ENCODE measurements at regions not wholly inside any gene's neighbourhood (a gene's known extent, or its start where the extent isn't known, plus 50 kb on each side); places are given as distances from the start of the nearest gene placed in this dataset.

GRCh38 chr11:19555266-19555665 lies 157.4 kb upstream of the NAV2 start:
- H3K27me3 ChIP-seq (ENCODE audit: insufficient read depth, low read length) = no peaks in the 10 kb centered on the region; the same call in 1 of the 2 replicates
- H3K9me3 ChIP-seq (ENCODE audit: insufficient read depth, low read depth, low read length) = no peaks in the 10 kb centered on the region
- no peaks in the 10 kb centered on the region for H3K36me3 ChIP-seq (ENCODE audit: insufficient read depth, low read depth, low read length)
- H3K27ac ChIP-seq (ENCODE audit: low read length) = no peak overlapping the region
- H3K4me1 ChIP-seq (ENCODE audit: insufficient read depth, low read length) = peaks cover 3% of the 10 kb centered on the region; the same call in 1 of the 2 replicates
- H3K9ac ChIP-seq (ENCODE audit: low read depth, low read length) = no peak overlapping the region
- H3K4me3 ChIP-seq (ENCODE audit: low read length) = no peak overlapping the region

DNA sequence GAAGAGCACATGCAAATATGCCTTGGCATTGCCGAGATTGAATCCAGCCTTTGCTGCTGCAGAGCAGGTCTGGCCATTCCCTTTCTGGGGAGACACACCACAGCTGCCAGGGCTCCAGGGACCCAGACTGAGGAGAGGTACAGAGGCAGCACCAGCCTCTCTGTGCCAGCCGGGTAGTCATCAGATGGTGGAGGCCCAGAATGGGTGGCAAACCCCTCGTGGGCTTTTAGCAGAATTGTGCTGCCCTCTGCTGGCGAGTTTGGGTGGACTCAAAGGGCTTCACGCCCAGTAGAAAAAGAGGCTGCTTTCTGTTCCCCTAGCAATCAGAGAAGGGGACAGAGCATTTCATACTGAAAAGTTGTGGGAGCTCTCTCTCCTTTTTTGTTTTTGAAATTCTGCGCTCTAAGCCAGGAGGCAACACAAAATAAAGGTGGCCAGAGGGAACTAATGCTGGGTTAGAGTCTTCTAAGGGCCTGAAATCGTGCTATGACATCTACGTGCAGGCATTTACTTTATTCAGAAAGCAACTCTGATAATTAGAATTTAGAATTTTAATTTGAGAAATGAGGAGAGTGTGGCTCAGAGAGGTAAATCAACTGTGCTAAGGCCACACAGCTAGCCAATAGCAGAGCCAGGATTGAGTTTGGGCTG lies 158.8 kb upstream of the NAV2 start:
- no peak overlapping the region for H3K9ac ChIP-seq (ENCODE audit: low read depth, low read length)
- H3K9me3 ChIP-seq (ENCODE audit: insufficient read depth, low read depth, low read length) = no peaks in the 10 kb centered on the region
- no peaks in the 10 kb centered on the region; the same call in 1 of the 2 replicates for H3K27me3 ChIP-seq (ENCODE audit: insufficient read depth, low read length)
- peaks cover 3% of the 10 kb centered on the region; the same call in 1 of the 2 replicates for H3K4me1 ChIP-seq (ENCODE audit: insufficient read depth, low read length)
- H3K27ac ChIP-seq (ENCODE audit: low read length) = no peak overlapping the region
- H3K4me3 ChIP-seq (ENCODE audit: low read length) = no peak overlapping the region
- no peaks in the 10 kb centered on the region for H3K36me3 ChIP-seq (ENCODE audit: insufficient read depth, low read depth, low read length)

GRCh38 chr11:19552656-19553260 lies 159.9 kb upstream of the NAV2 start:
- H3K27ac ChIP-seq (ENCODE audit: low read length) = no peak overlapping the region
- no peak overlapping the region for H3K9ac ChIP-seq (ENCODE audit: low read depth, low read length)
- no peak overlapping the region for H3K4me3 ChIP-seq (ENCODE audit: low read length)
- no peaks in the 10 kb centered on the region for H3K9me3 ChIP-seq (ENCODE audit: insufficient read depth, low read depth, low read length)
- no peaks in the 10 kb centered on the region for H3K27me3 ChIP-seq (ENCODE audit: insufficient read depth, low read length)
- no peaks in the 10 kb centered on the region for H3K36me3 ChIP-seq (ENCODE audit: insufficient read depth, low read depth, low read length)
- H3K4me1 ChIP-seq (ENCODE audit: insufficient read depth, low read length) = peaks cover 3% of the 10 kb centered on the region; the same call in 1 of the 2 replicates

GRCh38 chr11:19552161-19552560 lies 160.5 kb upstream of the NAV2 start:
- H3K27ac ChIP-seq (ENCODE audit: low read length) = no peak overlapping the region
- no peaks in the 10 kb centered on the region for H3K36me3 ChIP-seq (ENCODE audit: insufficient read depth, low read depth, low read length)
- H3K4me3 ChIP-seq (ENCODE audit: low read length) = no peak overlapping the region
- H3K9ac ChIP-seq (ENCODE audit: low read depth, low read length) = no peak overlapping the region
- H3K4me1 ChIP-seq (ENCODE audit: insufficient read depth, low read length) = peaks cover 3% of the 10 kb centered on the region; the same call in 1 of the 2 replicates
- no peaks in the 10 kb centered on the region for H3K27me3 ChIP-seq (ENCODE audit: insufficient read depth, low read length)
- H3K9me3 ChIP-seq (ENCODE audit: insufficient read depth, low read depth, low read length) = no peaks in the 10 kb centered on the region

DNA sequence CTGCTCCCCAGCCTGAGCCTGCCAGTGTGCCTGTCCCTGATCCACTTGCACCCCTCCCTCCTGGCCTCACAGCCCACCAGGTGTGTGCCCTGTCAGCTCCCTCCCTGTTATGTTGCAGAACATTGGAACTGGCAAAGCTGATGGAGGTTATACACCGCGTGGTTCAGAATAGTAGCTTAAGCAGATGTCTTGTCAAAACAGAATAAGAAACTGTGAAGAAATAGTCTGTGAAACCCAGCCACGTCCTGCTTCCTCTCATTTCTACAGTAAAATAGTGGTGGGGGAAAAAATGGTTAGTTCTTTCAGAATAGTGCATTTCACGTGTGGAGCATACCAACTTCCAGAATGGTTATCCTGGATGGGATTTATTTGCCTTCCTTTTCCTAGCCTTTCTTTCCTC lies 161.2 kb upstream of the NAV2 start:
- Histone ChIP-seq H3K9ac (ENCODE audit: low read depth, low read length) (no peak overlapping the region), H3K4me1 (ENCODE audit: insufficient read depth, low read length) (peaks cover 3% of the 10 kb centered on the region; the same call in 1 of the 2 replicates), H3K27me3 (ENCODE audit: insufficient read depth, low read length) (no peaks in the 10 kb centered on the region)

DNA sequence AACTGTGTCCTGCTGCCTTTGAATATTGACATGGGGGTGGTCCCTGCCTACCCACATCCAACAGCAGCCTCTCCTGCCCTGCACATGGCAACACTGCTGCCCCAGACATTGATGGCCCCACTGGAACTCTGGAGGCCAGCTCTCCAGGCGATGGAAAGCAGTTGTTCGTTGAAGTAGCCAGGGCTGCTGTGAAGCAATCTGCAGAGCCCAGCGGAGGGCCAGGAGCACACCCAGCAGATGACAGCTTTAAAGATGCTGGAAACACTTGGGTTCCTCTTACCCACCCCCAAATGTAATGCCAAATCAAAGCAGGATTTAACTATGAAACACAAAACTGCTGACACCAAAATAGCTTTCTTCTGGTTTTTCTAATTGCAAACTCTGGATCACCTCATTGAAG lies 165.6 kb upstream of the NAV2 start:
- Histone ChIP-seq H3K36me3 (ENCODE audit: insufficient read depth, low read depth, low read length) (no peaks in the 10 kb centered on the region), H3K4me1 (ENCODE audit: insufficient read depth, low read length) (no peaks in the 10 kb centered on the region), H3K4me3 (ENCODE audit: low read length) (no peak overlapping the region), H3K9me3 (ENCODE audit: insufficient read depth, low read depth, low read length) (no peaks in the 10 kb centered on the region), H3K27me3 (ENCODE audit: insufficient read depth, low read length) (no peaks in the 10 kb centered on the region), H3K9ac (ENCODE audit: low read depth, low read length) (no peak overlapping the region), H3K27ac (ENCODE audit: low read length) (no peak overlapping the region)

More for the DNA sequence above, 161.2 kb upstream of the NAV2 start:
- H3K36me3 ChIP-seq (ENCODE audit: insufficient read depth, low read depth, low read length) = no peaks in the 10 kb centered on the region
- no peaks in the 10 kb centered on the region for H3K9me3 ChIP-seq (ENCODE audit: insufficient read depth, low read depth, low read length)
- no peak overlapping the region for H3K4me3 ChIP-seq (ENCODE audit: low read length)
- H3K27ac ChIP-seq (ENCODE audit: low read length) = no peak overlapping the region

DNA sequence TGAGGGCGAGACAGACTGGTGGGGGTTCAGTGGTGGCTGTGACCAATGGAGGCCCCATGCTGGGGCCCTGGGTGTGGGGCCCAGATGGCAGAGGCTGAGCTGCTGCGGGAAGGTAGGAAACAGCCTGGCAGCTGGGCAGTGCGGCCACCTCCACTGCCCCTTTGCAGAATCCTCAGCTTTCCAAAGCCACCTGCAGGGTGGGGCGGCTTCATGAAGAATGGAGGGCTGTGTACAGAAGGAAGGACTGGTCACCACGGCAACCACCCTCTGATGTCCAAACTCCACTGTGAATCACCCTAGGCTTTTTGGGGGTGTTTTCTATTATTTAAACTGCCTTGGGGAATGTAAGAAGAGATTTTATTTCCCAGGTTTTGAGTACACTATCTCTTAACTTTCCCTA lies 166.3 kb upstream of the NAV2 start:
- no peak overlapping the region for H3K9ac ChIP-seq (ENCODE audit: low read depth, low read length)
- no peaks in the 10 kb centered on the region for H3K4me1 ChIP-seq (ENCODE audit: insufficient read depth, low read length)
- no peaks in the 10 kb centered on the region for H3K9me3 ChIP-seq (ENCODE audit: insufficient read depth, low read depth, low read length)
- no peak overlapping the region for H3K27ac ChIP-seq (ENCODE audit: low read length)
- H3K36me3 ChIP-seq (ENCODE audit: insufficient read depth, low read depth, low read length) = no peaks in the 10 kb centered on the region
- H3K4me3 ChIP-seq (ENCODE audit: low read length) = no peak overlapping the region
- H3K27me3 ChIP-seq (ENCODE audit: insufficient read depth, low read length) = no peaks in the 10 kb centered on the region

GRCh38 chr11:19541521-19542049 lies 171.1 kb upstream of the NAV2 start:
- H3K4me1 ChIP-seq (ENCODE audit: insufficient read depth, low read length) = no peaks in the 10 kb centered on the region
- H3K27ac ChIP-seq (ENCODE audit: low read length) = no peak overlapping the region
- H3K9me3 ChIP-seq (ENCODE audit: insufficient read depth, low read depth, low read length) = no peaks in the 10 kb centered on the region
- H3K4me3 ChIP-seq (ENCODE audit: low read length) = no peak overlapping the region
- H3K36me3 ChIP-seq (ENCODE audit: insufficient read depth, low read depth, low read length) = no peaks in the 10 kb centered on the region
- no peak overlapping the region for H3K9ac ChIP-seq (ENCODE audit: low read depth, low read length)
- H3K27me3 ChIP-seq (ENCODE audit: insufficient read depth, low read length) = no peaks in the 10 kb centered on the region

- Histone ChIP-seq H3K9me3 (ENCODE audit: insufficient read depth, low read depth, low read length) (no peaks in the 10 kb centered on the region), H3K27me3 (ENCODE audit: insufficient read depth, low read length) (no peaks in the 10 kb centered on the region), H3K4me1 (ENCODE audit: insufficient read depth, low read length) (no peaks in the 10 kb centered on the region), H3K4me3 (ENCODE audit: low read length) (no peak overlapping the region), H3K27ac (ENCODE audit: low read length) (no peak overlapping the region), H3K9ac (ENCODE audit: low read depth, low read length) (no peak overlapping the region), H3K36me3 (ENCODE audit: insufficient read depth, low read depth, low read length) (no peaks in the 10 kb centered on the region)
Measured at GRCh38 chr11:19539861-19540260, 172.8 kb upstream of the NAV2 start.

GRCh38 chr11:19537803-19538453 lies 174.7 kb upstream of the NAV2 start:
- no peaks in the 10 kb centered on the region for H3K9me3 ChIP-seq (ENCODE audit: insufficient read depth, low read depth, low read length)
- H3K4me3 ChIP-seq (ENCODE audit: low read length) = no peak overlapping the region
- no peaks in the 10 kb centered on the region for H3K27me3 ChIP-seq (ENCODE audit: insufficient read depth, low read length)
- no peak overlapping the region for H3K9ac ChIP-seq (ENCODE audit: low read depth, low read length)
- H3K27ac ChIP-seq (ENCODE audit: low read length) = no peak overlapping the region
- no peaks in the 10 kb centered on the region for H3K36me3 ChIP-seq (ENCODE audit: insufficient read depth, low read depth, low read length)
- H3K4me1 ChIP-seq (ENCODE audit: insufficient read depth, low read length) = no peaks in the 10 kb centered on the region

DNA sequence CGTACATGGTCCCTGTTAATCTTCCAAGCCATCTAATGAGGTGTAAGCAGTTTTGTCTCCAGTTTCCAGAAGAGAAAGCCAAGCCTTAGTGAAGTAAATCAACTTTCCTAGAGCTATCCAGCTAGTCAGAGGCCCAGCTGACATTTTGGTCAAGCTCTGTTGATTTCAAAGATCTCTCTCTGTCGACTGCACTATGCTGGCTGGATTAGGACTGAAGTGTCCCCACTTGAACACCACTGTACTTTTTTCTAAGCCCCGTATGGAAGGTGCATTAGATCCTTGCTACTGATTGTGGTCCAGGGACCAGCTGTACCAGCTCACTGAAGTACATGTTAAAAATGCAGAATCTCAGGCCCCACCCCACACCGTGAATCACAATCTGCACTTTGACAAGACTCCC lies 176.5 kb upstream of the NAV2 start:
- no peak overlapping the region for H3K27ac ChIP-seq (ENCODE audit: low read length)
- no peaks in the 10 kb centered on the region for H3K4me1 ChIP-seq (ENCODE audit: insufficient read depth, low read length)
- H3K9me3 ChIP-seq (ENCODE audit: insufficient read depth, low read depth, low read length) = no peaks in the 10 kb centered on the region
- no peak overlapping the region for H3K9ac ChIP-seq (ENCODE audit: low read depth, low read length)
- H3K27me3 ChIP-seq (ENCODE audit: insufficient read depth, low read length) = no peaks in the 10 kb centered on the region
- no peaks in the 10 kb centered on the region for H3K36me3 ChIP-seq (ENCODE audit: insufficient read depth, low read depth, low read length)
- H3K4me3 ChIP-seq (ENCODE audit: low read length) = no peak overlapping the region

DNA sequence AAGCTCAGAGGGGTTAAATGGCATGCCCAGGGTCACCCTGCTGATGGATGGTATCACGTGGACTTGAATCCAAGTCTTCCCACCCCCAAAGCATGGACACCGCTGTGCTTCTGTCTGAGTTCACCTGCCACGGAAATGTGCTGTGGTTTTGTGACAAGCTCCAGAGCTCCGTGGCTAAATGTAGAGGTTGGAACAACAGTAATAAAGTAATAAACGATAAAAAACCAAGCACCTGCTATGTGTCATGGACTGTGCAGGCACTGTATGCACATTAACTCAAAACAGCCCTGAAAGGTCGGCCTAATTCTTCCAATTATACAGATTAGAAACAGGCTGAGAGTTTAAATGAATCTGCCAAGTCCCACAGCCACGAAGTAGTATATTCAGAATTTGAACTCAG lies 182.1 kb upstream of the NAV2 start:
- Histone ChIP-seq H3K27me3 (ENCODE audit: insufficient read depth, low read length) (no peaks in the 10 kb centered on the region), H3K9ac (ENCODE audit: low read depth, low read length) (no peak overlapping the region), H3K4me3 (ENCODE audit: low read length) (no peak overlapping the region), H3K36me3 (ENCODE audit: insufficient read depth, low read depth, low read length) (no peaks in the 10 kb centered on the region), H3K4me1 (ENCODE audit: insufficient read depth, low read length) (peaks cover 8% of the 10 kb centered on the region), H3K27ac (ENCODE audit: low read length) (no peak overlapping the region), H3K9me3 (ENCODE audit: insufficient read depth, low read depth, low read length) (no peaks in the 10 kb centered on the region)

Data from iPS-20b (cell line).